NCI-H1436 treated with DMSO at 0.1 percent for 48 hours (cell line): ENCODE measurements at regions not wholly inside any gene's neighbourhood (a gene's known extent, or its start where the extent isn't known, plus 50 kb on each side); places are given as distances from the start of the nearest gene placed in this dataset.

Source experiments
- DNase-seq: peaks from one replicate; lab custom pipeline; 2025; lab: John Stamatoyannopoulos, UW

DNA sequence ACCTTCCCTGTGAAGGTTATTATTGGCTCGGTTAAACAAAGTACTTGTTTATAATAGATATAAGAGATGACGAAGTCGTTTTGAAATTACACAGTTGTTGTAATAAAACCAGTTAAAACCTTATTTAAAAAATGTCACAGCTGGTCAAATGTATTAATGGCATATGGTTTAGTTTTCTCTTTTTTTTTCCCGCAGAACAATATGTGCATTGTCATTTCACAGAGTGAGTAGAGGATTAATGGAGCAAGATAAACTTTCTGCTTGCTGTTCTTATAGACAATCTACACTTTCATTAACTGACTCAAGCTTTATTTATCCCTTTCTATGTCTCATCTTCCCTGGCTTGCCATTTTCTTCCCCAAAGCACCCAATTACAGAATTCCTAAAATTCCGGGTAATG is 404.3 kb upstream of the NPVF start:
- no peak for DNase-seq

DNA sequence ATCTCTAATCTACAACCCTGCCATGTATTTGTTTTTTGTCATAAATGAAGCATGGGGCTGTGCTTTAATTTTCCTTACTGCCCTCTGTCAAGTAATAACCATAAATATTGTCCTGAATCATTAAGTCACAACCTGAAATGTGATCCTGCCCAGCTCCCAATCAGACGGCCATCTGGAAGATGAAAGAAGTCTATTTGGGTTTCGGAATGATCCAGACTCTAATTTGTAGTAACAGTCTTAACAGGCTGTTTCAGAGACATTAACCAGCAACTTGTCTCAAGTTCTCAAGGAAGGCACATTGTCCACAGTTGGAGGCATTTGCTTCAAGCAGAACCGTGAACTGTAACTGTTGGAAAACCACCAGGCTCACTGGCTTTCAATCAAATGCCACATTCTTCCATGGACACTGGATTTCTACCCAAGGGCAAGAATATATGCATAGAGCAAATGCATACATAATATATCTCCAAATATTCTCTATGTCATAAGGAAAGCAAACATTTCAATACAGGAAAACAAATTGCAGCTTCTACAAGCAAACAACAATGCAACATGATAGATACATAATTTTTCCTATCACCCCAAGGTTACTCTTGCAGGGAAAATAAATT is 405.2 kb upstream of the NPVF start:
- no peak for DNase-seq

DNA sequence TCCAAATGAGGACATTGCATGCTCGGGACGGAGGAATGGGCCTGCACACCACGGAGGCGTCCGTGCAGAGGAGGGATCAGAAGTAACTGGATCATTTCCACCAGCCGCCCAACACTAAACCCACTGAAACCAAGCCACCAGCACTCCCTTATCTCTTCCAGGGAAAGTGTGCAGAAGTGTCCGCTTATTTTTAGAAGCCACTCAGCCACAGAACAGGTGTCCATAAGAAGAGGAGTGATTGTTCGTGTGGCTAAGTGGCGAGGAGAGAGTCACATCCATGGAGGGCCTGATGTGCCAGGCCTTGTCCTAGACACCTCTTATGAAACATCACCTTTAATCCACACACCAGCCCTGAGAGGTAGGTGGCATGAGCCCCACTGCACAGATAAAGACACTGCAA is 407.9 kb upstream of the NPVF start:
- no peak for DNase-seq

DNA sequence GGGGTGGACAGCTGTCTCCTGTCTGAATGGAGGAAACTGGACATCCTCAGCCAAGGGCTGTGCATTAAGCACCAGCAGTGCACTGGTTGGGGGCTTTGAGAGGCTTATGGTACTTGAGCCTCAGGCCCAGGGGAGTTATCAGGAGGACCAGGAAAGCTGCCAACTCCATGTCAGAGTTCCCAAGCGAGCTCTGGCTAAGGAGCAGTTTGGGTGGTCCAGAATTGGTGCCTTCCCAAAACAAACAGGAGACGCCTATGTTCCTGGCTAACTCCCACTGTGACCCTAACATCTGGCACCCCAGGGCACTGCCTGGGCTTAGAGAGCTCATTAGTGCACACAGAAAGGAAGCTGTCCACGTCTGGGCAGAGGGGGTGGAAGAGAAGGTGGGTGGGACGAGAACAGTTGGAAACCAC is 408.6 kb upstream of the NPVF start:
- DNase-seq: no peak

DNA sequence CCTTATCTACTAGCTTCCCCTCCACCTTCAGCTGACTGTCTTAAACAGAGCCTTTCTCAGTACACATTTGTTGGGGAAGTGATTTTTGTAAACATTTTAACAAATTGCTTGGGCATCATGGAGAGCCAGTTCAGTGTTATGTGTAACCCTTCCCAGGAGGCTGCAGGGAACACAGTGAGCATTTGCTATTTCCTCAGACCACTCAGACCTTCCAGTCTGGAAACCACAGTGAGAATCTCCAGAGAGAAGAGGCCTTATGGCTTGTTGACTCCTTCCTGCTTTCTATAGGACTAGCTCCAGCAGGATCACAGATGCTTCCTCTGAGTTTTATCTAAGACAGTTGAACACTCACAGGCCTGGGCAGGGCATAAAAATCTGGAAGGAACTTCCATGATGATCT is 409.8 kb upstream of the NPVF start:
- DNase-seq: no peak

DNA sequence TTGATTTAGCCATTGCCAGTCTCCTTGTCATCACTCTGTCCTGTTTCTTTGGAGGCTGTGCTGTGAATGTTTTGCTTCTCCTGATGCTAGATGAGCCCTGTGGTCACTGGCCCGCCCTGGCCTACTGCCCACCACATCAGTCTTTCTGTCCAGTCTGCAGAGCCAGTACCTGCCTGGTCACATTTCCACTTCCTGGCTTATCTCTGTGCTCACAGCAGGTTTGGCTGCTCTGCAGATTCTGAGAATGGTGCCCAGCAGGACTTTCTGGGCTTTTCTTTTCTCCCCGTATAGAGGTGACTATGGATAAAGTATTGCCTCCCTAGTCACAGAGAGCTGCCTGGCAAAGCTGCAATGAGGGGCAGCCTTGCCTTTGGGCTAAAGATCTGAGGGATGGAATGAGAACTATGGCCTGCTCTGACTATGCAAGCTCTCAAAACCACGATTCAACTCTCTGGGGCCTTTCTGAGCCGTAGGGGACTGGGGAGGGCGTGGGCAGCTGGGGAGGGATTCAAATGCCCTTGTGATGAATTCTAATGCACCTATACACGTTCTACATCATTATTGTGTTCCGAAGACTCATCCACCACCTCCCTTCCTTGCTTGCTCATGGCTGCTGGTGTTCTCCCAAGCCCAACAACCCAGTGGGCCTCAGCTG is 410.4 kb upstream of the NPVF start:
- no peak for DNase-seq

DNA sequence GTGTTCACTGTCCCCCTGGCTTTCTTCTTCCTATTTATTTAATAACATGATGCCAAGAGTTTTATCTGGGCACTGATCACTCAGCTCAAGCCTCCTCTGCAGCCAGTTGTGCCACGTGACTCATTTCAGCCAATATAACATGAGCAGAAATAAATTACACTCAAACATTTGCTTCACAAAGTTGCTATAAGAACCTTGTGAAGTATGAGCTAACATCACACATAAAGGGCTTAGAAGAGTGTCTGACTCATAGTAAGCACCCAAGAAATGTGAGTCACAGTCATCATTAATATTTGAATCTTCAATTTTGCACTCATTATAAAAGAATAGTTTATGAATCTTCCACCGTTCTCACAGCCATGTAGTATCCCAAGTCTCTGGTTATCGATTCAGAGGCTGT is 414.6 kb upstream of the NPVF start:
- DNase-seq: no peak

DNA sequence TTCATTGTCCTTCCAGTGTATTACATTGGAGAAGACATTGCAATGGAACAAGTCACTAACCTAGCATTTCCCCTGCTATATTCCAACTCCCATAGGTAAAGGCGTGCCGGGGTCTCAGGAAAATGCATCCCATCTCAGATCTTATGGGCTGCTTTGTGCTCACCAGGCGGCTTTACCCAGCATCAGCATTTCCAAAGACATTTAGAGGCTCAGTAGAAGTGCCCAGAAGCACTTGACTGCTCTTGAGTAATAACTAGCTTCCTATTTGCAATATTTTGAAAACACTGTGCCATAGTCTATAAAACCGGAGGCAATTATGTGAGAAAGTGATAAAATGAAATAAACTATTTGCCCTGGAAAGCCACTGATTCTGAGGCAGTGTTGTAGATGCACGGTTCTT is 415.0 kb upstream of the NPVF start:
- no peak for DNase-seq

DNA sequence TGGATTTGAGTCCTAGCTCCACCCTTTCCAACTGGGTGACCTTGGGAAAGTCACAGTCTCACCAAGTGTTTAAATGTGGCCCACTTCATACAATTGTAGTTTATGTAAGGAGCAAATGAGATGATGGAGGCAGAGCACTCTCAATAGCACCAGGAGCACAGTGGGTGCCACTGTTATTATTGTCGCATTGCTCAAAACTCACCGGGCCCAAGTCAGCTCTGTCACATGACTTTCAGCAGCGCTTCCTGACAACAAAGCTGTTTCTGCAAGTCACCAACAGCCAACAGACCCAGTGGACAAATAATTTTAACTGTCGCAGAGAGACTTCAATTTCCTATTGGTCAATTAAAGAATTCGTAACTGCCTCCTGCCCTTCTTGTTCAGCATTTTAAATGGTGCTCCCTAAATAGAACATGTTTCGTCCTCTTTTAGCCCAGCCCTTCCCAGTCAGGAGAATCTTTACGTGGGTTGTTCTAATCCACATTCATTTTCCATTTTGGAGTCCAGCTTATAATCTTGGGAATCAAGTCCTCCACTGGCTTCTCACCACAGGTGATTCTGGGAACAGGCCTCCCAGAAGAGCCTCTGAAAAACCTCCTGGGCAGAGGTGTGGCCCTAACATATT is 415.6 kb upstream of the NPVF start:
- no peak for DNase-seq

DNA sequence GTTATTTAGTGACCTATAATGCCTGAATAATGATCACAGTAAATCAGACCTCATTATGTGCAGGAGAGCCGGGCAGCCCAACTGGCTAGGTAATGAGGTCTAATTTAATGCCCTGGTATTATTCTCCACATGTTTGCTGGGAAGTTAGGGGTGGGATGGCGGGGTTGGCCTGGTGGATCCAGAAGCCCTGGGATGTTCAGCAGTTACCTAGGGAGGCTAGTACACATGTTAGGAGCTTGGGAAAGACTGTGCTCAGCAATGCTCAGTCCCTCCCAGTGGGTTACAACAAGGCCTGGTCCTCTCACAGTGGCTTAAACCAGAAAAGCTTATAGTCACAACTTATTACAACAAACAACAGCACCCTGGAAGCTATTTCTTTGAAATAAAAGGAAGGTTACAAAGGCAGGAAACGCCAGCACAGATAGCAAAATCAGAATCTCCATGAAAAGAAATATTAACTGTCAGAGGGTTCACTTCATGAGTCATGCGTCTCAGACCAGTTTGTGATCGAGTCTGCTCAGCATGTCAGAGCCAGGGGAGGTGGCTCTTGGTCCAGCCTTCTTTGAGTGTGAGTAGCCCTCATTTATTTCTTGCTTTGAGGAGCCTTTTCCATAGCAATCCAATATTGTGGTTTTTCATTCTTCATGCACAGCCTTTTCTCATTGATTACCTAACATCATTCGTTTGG is 418.6 kb upstream of the NPVF start:
- DNase-seq: no peak

DNA sequence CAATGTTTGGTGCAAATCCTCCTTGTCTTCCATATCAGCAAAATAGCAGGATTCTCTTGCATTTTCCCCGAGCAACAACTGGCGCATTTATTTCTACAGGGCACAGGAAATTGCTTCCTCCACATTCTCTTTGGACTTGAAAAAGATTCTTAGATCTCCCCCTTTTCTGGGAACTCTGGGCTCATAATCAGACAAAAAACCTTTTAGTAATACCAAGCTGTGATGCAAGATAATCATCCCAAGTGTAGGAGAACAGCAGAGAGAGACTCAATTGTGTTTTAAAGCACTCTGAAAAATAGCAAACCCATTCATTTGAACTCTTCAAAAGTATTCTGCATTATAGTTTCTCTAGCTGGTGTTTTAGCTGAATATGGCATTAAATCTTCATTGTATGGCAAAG is 419.6 kb upstream of the NPVF start:
- no peak for DNase-seq

DNA sequence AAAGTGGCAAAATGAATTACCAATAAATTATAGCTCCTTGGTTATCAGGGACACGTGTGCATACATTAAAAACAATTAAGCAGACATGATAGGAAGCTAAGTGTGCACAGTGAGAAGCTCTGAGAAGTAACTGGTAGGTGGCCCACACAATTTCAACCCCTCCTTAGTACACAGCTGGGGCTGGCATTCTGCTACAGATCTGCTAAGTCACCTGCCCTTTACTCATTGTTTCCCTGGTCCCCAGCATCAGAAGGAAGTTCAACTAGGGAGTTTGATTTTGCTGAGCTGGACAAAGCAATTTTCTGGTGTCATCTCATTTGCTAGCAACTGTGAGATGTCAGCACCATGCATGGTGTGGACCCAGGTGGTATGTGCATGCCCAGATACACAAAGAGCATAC is 424.1 kb upstream of the NPVF start:
- no peak for DNase-seq

DNA sequence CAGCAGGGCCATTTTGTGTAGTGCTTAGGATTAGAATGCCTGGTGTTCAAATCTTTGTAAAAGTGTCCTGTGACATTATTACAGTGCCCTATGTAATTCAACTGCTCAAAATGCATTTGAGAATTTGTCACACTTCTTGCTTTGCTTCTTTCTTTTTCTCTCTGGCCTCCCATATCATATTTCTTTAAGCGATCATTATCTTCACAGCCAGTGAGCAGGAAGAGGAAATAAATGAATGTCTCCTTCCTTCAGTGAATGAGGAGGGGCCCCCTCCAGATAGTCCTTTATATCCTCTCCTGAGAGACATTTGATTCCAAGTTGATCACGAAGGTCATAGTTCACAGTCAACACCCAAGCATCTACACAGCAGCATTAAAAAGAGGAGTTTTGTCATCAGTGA is 425.1 kb upstream of the NPVF start:
- DNase-seq: no peak

DNA sequence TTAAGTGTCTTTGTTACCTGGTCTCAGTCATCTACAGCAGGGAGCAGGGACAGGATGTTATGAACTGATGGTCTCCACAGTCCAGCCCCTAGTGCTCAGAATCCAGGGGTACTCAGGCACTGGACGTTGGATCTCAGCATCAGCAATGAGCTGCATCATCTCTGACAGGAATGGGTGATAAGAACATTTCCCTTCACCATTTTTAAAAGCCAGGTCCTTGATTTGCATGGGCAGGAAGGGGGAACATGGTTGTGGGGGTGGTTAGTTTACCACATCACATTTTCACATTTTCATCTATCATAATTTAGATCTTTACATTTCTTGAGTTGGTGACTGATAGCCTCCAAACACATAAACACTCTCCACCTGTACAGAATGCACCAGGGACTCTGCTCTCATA is 427.8 kb upstream of the NPVF start:
- DNase-seq: no peak

DNA sequence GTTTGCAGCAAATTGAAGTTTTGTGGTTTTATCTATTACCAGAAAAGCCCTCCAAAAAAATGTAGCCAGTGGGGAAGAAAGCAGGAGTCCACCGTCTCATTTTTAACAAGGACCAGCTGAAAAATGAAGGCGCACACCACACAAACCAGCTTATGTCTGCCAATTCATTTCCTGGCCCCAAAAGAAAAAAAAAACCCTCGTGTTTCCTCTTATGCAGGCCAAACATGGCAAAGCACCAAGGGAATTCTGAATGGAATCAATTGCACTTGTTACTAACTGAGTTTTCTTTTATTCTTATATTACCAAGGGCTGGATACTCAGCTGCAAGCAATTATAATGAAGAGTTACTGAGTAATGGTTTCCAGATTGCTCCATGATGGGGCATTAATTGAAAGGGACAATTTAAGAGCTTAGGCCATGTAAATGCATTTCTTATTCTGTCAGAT is 428.3 kb upstream of the NPVF start:
- no peak for DNase-seq

DNA sequence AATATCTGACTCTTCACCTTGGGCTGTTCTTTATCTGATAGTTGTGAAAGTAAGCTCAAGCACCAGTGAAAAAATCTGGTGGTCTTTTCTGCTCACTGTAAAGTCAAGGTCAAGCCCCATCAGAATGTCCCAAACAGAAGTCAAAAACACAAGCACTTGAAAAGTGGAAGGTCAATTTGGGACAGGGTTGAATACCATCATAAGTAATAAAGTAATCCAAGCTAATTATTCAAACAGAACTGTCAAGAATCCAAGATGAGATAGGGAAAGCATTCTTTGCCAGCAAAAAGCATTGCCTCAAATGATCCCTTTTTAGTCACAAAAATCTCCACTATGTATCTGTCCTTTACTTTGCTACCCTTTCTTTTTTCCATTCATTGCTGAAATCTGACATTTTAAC is 430.1 kb upstream of the NPVF start:
- no peak for DNase-seq

DNA sequence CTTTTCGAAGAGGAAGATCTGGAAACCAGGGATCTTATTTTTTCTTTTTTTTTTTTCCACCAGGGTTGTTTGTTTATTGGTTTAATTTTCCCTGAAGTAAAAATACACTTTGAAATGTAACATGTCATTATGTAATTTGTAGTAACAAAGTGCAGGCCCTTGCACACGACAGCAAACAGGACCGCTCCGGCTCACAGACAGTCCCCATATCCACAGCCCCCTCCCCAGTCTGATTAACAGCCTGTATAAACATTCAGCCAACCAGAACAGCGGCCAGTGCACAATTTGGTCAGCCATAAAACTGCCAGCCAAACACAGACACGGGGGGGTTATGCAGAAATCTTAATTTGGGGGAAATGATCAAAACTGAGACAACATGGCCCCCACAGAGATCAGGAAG is 431.6 kb upstream of the NPVF start:
- DNase-seq: no peak

DNA sequence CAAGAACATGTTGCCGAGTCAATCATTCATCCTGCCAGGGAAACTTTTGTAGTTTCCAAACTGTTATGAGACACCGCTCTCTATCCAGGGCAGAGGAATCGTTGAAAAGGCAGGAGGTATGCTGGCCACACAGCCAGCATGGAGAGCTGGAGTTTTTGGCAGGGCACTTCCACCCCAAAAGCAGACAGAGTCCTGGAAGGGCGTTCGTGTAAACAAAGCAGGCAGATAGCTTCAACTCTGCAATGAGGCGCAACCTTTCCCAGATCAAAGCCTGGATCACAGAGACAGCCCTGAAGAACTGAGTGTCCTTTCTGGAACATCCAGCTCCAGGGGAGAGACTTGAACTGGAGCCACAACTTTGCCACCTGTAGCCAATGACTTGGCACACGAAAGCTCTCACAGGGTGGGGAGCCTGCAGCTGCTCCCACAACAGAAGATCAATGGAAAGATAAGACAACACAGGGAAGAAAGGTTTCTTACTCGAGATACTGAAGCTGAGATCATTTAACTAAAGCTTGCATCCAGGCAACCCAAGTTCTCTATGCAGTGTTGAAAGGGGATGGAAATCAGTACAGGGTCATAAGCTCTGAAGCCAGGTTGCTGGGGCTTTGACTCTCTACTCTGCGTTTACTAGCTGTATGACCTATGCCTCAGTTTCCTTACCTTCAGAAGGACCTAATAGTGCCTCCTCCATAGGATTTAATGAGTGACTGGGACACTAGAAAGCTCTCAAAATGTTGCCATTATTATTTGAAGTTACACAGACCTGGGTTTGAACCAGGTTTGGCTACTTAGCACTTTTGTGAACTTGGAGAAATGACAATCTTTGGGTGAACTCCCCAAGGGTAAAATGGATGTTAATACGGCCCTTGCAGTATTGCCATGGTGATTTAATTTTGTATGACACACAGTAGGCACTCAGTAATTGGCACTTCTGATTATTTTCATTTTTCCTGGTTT is 434.8 kb upstream of the NPVF start:
- DNase-seq: no peak

DNA sequence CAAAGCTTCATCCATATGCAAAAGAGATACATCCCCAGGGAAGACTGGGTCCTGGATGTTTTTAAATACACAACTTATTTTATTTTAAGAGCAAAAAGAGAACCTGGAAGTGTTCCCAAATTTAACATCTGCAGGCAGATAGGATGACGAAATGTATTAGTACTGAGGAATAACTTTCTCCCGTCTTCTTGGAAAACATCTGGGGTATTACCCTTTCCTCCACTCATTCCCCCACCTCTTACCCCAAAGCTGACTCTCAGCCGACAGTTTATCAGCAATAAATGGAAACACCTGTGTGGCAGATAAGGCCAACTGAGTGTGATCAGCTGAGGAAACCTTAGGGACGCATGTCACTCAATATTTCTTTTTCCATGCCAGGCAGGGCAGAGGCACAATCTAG is 435.6 kb upstream of the NPVF start:
- DNase-seq: no peak

DNA sequence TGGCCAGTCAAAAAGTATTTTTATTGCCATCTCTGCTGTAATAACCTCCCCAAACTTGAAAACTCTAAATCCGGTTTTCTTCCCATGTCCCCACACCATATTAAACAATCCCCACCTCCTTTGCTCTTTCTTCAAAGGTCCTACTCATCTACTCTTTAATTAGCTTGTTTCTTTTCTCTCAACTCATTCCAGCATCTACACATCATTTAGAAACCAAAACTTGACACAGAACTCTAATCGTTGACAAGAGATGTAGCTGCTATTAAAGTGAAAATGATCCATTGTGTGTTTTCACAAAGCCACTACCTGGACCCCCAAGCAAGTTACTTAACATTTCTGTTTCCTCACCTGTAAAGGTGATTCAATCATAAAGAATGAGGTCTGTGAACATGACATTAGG is 436.3 kb upstream of the NPVF start:
- DNase-seq: no peak

DNA sequence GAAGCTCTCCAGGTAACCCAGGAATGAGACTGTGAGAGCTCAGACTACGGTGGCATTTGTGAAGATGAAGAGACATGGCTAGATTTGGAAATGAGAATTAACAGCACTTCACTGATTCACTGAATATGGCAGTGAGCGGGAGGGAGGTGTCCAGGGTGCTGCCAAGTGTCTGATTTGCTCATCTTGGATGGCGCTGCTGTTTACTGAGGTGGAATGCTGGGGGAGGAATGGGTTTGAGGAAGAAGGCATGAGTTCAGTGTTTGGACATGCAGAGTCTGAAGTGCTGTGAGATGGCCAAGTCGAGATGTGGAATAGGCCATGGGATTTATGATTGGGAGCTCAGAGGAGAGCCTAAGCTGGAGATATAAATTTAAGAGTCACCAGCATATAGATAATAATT is 437.1 kb upstream of the NPVF start:
- DNase-seq: no peak
